ENCODE measurements at regions not wholly inside any gene's neighbourhood (a gene's known extent, or its start where the extent isn't known, plus 50 kb on each side); places are given as distances from the start of the nearest gene placed in this dataset.

- Mint-ChIP-seq H3K9me3 (no peaks in the 10 kb centered on the region), H3K4me1 (peaks cover 5% of the 10 kb centered on the region), H3K27me3 (ENCODE audit: low read depth) (no peaks in the 10 kb centered on the region), H3K27ac (no peak overlapping the region), H3K36me3 (ENCODE audit: low read depth) (no peaks in the 10 kb centered on the region), H3K4me3 (no peak overlapping the region)
- no peak for TF ChIP-seq CTCF (IDR thresholded peaks at IDR 0.05; ENCODE audit: unreplicated experiment in 3 of 3)
These were observed 375.0 kb upstream of the RGMB start for GRCh38 chr5:98398465-98398864.

GRCh38 chr5:98401656-98402055 lies 371.8 kb upstream of the RGMB start:
- Mint-ChIP-seq H3K36me3 (ENCODE audit: low read depth) (no peaks in the 10 kb centered on the region), H3K27ac (no peak overlapping the region), H3K4me3 (no peak overlapping the region), H3K4me1 (peaks cover 5% of the 10 kb centered on the region), H3K9me3 (no peaks in the 10 kb centered on the region), H3K27me3 (ENCODE audit: low read depth) (peaks cover 3% of the 10 kb centered on the region)
- TF ChIP-seq CTCF (IDR thresholded peaks at IDR 0.05; ENCODE audit: unreplicated experiment in 3 of 3), result no peak

- Mint-ChIP-seq H3K4me1 (peaks cover 5% of the 10 kb centered on the region), H3K4me3 (no peak overlapping the region), H3K9me3 (no peaks in the 10 kb centered on the region), H3K36me3 (ENCODE audit: low read depth) (no peaks in the 10 kb centered on the region), H3K27me3 (ENCODE audit: low read depth) (peaks cover 3% of the 10 kb centered on the region), H3K27ac (no peak overlapping the region)
- no peak for TF ChIP-seq CTCF (IDR thresholded peaks at IDR 0.05; ENCODE audit: unreplicated experiment in 3 of 3)
These were observed 371.3 kb upstream of the RGMB start for GRCh38 chr5:98402130-98402529.

GRCh38 chr5:98403131-98403530 lies 370.3 kb upstream of the RGMB start:
- Mint-ChIP-seq H3K27ac (no peak overlapping the region), H3K4me3 (no peak overlapping the region), H3K27me3 (ENCODE audit: low read depth) (peaks cover 6% of the 10 kb centered on the region), H3K4me1 (peaks cover 5% of the 10 kb centered on the region), H3K9me3 (no peaks in the 10 kb centered on the region), H3K36me3 (ENCODE audit: low read depth) (no peaks in the 10 kb centered on the region)
- TF ChIP-seq CTCF (IDR thresholded peaks at IDR 0.05; ENCODE audit: unreplicated experiment in 3 of 3), result no peak

- TF ChIP-seq CTCF (IDR thresholded peaks at IDR 0.05; ENCODE audit: unreplicated experiment in 3 of 3), result no peak
- Mint-ChIP-seq H3K36me3 (ENCODE audit: low read depth) (no peaks in the 10 kb centered on the region), H3K4me1 (no peaks in the 10 kb centered on the region), H3K27ac (no peak overlapping the region), H3K4me3 (no peak overlapping the region), H3K27me3 (ENCODE audit: low read depth) (no peaks in the 10 kb centered on the region), H3K9me3 (peaks cover 2% of the 10 kb centered on the region)
These were observed 358.5 kb upstream of the RGMB start for GRCh38 chr5:98414938-98415337.

- no peaks in the 10 kb centered on the region for H3K27me3 Mint-ChIP-seq (ENCODE audit: low read depth)
- H3K27ac Mint-ChIP-seq, result no peak overlapping the region
- TF ChIP-seq CTCF (IDR thresholded peaks at IDR 0.05; ENCODE audit: unreplicated experiment in 3 of 3), result no peak
- no peaks in the 10 kb centered on the region for H3K4me1 Mint-ChIP-seq
- H3K9me3 Mint-ChIP-seq, result peaks cover 2% of the 10 kb centered on the region
- no peak overlapping the region for H3K4me3 Mint-ChIP-seq
- H3K36me3 Mint-ChIP-seq (ENCODE audit: low read depth), result no peaks in the 10 kb centered on the region
These were observed 357.8 kb upstream of the RGMB start for GRCh38 chr5:98415663-98416062.
